HG03060 (cell line): ENCODE measurements at regions not wholly inside any gene's neighbourhood (a gene's known extent, or its start where the extent isn't known, plus 50 kb on each side); places are given as distances from the start of the nearest gene placed in this dataset.
A peak's percentile ranks its signal among the peaks of the same experiment; 100 is the strongest.

ENCODE experiments used
- ATAC-seq: cut with Tn5 transposase; IDR thresholded peaks from one replicate; pipeline ENCODE4 v1.9.1; 2021; ENCODE audit warnings: low read depth, moderate number of reproducible peaks; ENCODE audit not compliant: unreplicated experiment

- no peak for ATAC-seq
Measured at GRCh38 chr16:26752166-26752565, 314.6 kb upstream of the C16orf82 start.

- no peak for ATAC-seq
Measured at GRCh38 chr16:26756633-26757032, 310.1 kb upstream of the C16orf82 start.

- ATAC-seq: no peak
Measured at GRCh38 chr16:26762594-26762993, 304.1 kb upstream of the C16orf82 start.

- no peak for ATAC-seq
Measured at GRCh38 chr16:26765087-26765486, 301.6 kb upstream of the C16orf82 start.

GRCh38 chr16:26768385-26769010, 298.2 kb upstream of the C16orf82 start:
- no peak for ATAC-seq

GRCh38 chr16:26770547-26770946, 296.2 kb upstream of the C16orf82 start:
- ATAC-seq: no peak

GRCh38 chr16:26772503-26772902, 294.2 kb upstream of the C16orf82 start:
- peak; percentile 55 for ATAC-seq

GRCh38 chr16:26777821-26778220, 288.9 kb upstream of the C16orf82 start:
- ATAC-seq: no peak

GRCh38 chr16:26787924-26788323, 278.8 kb upstream of the C16orf82 start:
- ATAC-seq: no peak

- ATAC-seq: no peak
Measured at GRCh38 chr16:26791169-26791568, 275.6 kb upstream of the C16orf82 start.

GRCh38 chr16:26795184-26795583, 271.5 kb upstream of the C16orf82 start:
- no peak for ATAC-seq

GRCh38 chr16:26801628-26802027, 265.1 kb upstream of the C16orf82 start:
- no peak for ATAC-seq

- ATAC-seq: no peak
Measured at GRCh38 chr16:26802440-26802839, 264.3 kb upstream of the C16orf82 start.

GRCh38 chr16:26802965-26803364, 263.8 kb upstream of the C16orf82 start:
- ATAC-seq: no peak

- ATAC-seq: no peak
Measured at GRCh38 chr16:26806657-26807056, 260.1 kb upstream of the C16orf82 start.

GRCh38 chr16:26809461-26809860, 257.3 kb upstream of the C16orf82 start:
- no peak for ATAC-seq

GRCh38 chr16:26816266-26816665, 250.5 kb upstream of the C16orf82 start:
- ATAC-seq: no peak

- ATAC-seq: no peak
Measured at GRCh38 chr16:26816885-26817571, 249.7 kb upstream of the C16orf82 start.

- ATAC-seq: no peak
Measured at GRCh38 chr16:26818393-26818792, 248.3 kb upstream of the C16orf82 start.

GRCh38 chr16:26824469-26824868, 242.3 kb upstream of the C16orf82 start:
- no peak for ATAC-seq

- no peak for ATAC-seq
Measured at GRCh38 chr16:26826500-26826899, 240.2 kb upstream of the C16orf82 start.

GRCh38 chr16:26827386-26827785, 239.3 kb upstream of the C16orf82 start:
- ATAC-seq: no peak
